ENCODE measurements at regions not wholly inside any gene's neighbourhood (a gene's known extent, or its start where the extent isn't known, plus 50 kb on each side); places are given as distances from the start of the nearest gene placed in this dataset.

GRCh38 chr18:64699081-64699480 lies 550.2 kb upstream of the LINC00305 start:
- TF ChIP-seq TAF1 (IDR thresholded peaks at IDR 0.05; ENCODE audit: low read depth) (no peak), CTCF (IDR thresholded peaks at IDR 0.05; ENCODE audit: poor library complexity, severe bottlenecking) (no peak), EP300 (conservative IDR thresholded peaks at IDR 0.05; ENCODE audit: poor library complexity, severe bottlenecking) (no peak), REST (IDR thresholded peaks at IDR 0.05; ENCODE audit: borderline replicate concordance) (no peak)

Measured in neural cell (in vitro differentiated cells).